MM.1S (cell line): ENCODE measurements at regions not wholly inside any gene's neighbourhood (a gene's known extent, or its start where the extent isn't known, plus 50 kb on each side); places are given as distances from the start of the nearest gene placed in this dataset.

Experiments used
- DNase-seq: peaks from one replicate; pipeline ENCODE4 v3.0.0-alpha.2; 2015
- H2AFZ ChIP-seq: fragments of 300-600 bp; sonication (generic); 2 replicates; pipeline ENCODE4 v1.6.0; 2016; ENCODE audit warnings: antibody characterized with exemption, low read length
- H3F3A ChIP-seq: fragments of 300-600 bp; sonication (generic); 2 replicates; pipeline ENCODE4 v1.6.1; 2016; ENCODE audit warnings: mild to moderate bottlenecking, antibody characterized with exemption, low read length, moderate library complexity, mixed read lengths; ENCODE audit not compliant: insufficient read depth
- H3K27ac ChIP-seq: fragments of 300-600 bp; sonication (generic); 2 replicates; pipeline ENCODE4 v1.5.1; 2016; ENCODE audit warnings: mild to moderate bottlenecking, low read length
- H3K27me3 ChIP-seq: fragments of 300-600 bp; sonication (generic); replicated peaks from 2 replicates; pipeline ENCODE4 v1.6.0; 2016; ENCODE audit warnings: low read length; ENCODE audit not compliant: insufficient read depth
- H3K36me3 ChIP-seq: fragments of 300-600 bp; sonication (generic); replicated peaks from 2 replicates; pipeline ENCODE4 v1.6.1; 2016; ENCODE audit warnings: mild to moderate bottlenecking, low read length, mixed read lengths; ENCODE audit not compliant: insufficient read depth
- H3K4me1 ChIP-seq: fragments of 300-600 bp; sonication (generic); 2 replicates; pipeline ENCODE4 v1.6.1; 2016; ENCODE audit warnings: low read length, mixed read lengths
- H3K4me2 ChIP-seq: fragments of 300-600 bp; sonication (generic); 2 replicates; pipeline ENCODE4 v1.6.0; 2016; ENCODE audit warnings: low read depth, low read length
- H3K4me3 ChIP-seq: fragments of 300-600 bp; sonication (generic); 2 replicates; pipeline ENCODE4 v1.5.1; 2016; ENCODE audit warnings: low read length, mixed read lengths
- H3K79me2 ChIP-seq: fragments of 300-600 bp; sonication (generic); 2 replicates; pipeline ENCODE4 v1.6.1; 2016; ENCODE audit warnings: mixed run types, low read length, mixed read lengths
- H3K9ac ChIP-seq: fragments of 300-600 bp; sonication (generic); 2 replicates; pipeline ENCODE4 v1.6.1; 2016; ENCODE audit warnings: low read length, mixed read lengths
- H3K9me2 ChIP-seq: fragments of 300-600 bp; sonication (generic); replicated peaks from 2 replicates; pipeline ENCODE4 v1.6.1; 2016; ENCODE audit warnings: mild to moderate bottlenecking, low read length, mixed read lengths; ENCODE audit not compliant: insufficient read depth
- H3K9me3 ChIP-seq: fragments of 300-600 bp; sonication (generic); replicated peaks from 2 replicates; pipeline ENCODE4 v1.6.1; 2016; ENCODE audit warnings: mild to moderate bottlenecking, low read length, mixed read lengths; ENCODE audit not compliant: insufficient read depth
- H4K20me1 ChIP-seq: fragments of 300-600 bp; sonication (generic); 2 replicates; pipeline ENCODE4 v1.6.1; 2016; ENCODE audit warnings: mild to moderate bottlenecking, low read length, moderate library complexity, mixed read lengths; ENCODE audit not compliant: insufficient read depth
- CTCF ChIP-seq: fragments of 300-600 bp; sonication (generic); IDR thresholded peaks from 2 replicates; pipeline ENCODE4 v1.5.1; 2016; ENCODE audit warnings: antibody characterized with exemption, low read length, mixed read lengths
- EZH2 ChIP-seq: fragments of 300-600 bp; sonication (generic); optimal IDR thresholded peaks from 2 replicates; pipeline ENCODE3; 2017; ENCODE audit warnings: low read depth, mild to moderate bottlenecking, antibody characterized with exemption, low read length, mixed read lengths
- EZH2phosphoT487 ChIP-seq: fragments of 300-600 bp; sonication (generic); IDR thresholded peaks from 2 replicates; pipeline ENCODE4 v1.6.1; 2018; ENCODE audit warnings: antibody characterized with exemption, low read length

DNA sequence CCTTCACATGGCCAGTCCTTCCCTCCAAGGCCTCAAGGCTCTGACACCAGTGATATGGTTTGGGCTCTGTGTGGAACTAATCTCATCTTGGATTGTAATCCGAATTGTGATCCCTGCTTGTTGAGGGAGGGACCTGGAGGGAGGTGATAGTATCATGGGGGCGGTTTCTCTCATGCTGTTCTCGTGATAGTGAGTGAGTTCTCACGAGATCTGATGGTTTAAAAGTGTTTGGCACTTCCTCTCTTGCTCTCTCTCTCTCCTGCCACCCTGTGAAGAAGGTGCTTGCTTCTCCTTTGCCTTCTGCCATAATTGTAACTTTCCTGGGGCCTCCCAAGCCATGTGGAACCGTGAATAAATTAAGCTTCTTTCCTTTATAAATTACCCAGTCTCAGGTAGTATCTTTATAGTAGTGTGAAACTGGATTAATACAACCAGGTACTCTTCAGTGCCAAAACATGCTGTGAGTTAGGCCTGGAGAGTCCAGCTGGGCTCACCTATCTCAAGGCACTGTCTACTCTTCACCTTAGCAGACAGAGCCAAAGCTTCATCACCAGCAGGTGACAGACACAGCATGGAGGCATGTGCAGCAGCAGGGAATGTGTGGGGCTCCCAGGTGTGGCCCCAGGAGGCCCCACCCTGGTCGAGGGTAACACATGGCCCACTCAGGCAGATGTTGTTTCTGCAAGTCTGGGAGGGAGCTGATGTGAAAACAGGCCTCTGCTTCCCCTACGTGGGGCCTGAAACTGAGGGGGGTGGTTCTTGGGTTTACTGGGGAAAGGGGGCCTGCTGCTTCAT is 97.5 kb upstream of the CDYL start:
- Histone ChIP-seq H3K27me3 (no peaks in the 10 kb centered on the region), H2AFZ (no peak overlapping the region)
- DNase-seq, result no peak

GRCh38 chr6:4677751-4678065 is 98.5 kb upstream of the CDYL start:
- Histone ChIP-seq H3K9me3 (no peaks in the 10 kb centered on the region), H2AFZ (no peak overlapping the region), H3K27me3 (no peaks in the 10 kb centered on the region), H3K79me2 (no peaks in the 10 kb centered on the region), H3K4me1 (no peaks in the 10 kb centered on the region), H3K36me3 (no peaks in the 10 kb centered on the region), H3K9ac (no peak overlapping the region), H3K27ac (no peak overlapping the region), H4K20me1 (no peaks in the 10 kb centered on the region), H3F3A (no peaks in the 10 kb centered on the region), H3K4me3 (no peak overlapping the region), H3K4me2 (no peak overlapping the region), H3K9me2 (no peaks in the 10 kb centered on the region)
- TF ChIP-seq CTCF, result no peak
- no peak for TF ChIP-seq EZH2phosphoT487
- TF ChIP-seq EZH2, result no peak
- no peak for DNase-seq

More for the DNA sequence above, 97.5 kb upstream of the CDYL start:
- no peaks in the 10 kb centered on the region for H3K79me2 ChIP-seq
- no peaks in the 10 kb centered on the region for H4K20me1 ChIP-seq
- no peaks in the 10 kb centered on the region for H3K9me2 ChIP-seq
- H3K9ac ChIP-seq, result no peak overlapping the region
- no peaks in the 10 kb centered on the region for H3K9me3 ChIP-seq
- H3K4me1 ChIP-seq, result no peaks in the 10 kb centered on the region
- H3K27ac ChIP-seq, result no peak overlapping the region
- H3K4me3 ChIP-seq, result no peak overlapping the region
- H3K36me3 ChIP-seq, result no peaks in the 10 kb centered on the region
- TF ChIP-seq EZH2phosphoT487 (no peak), EZH2 (no peak), CTCF (no peak)
- no peaks in the 10 kb centered on the region for H3F3A ChIP-seq
- H3K4me2 ChIP-seq, result no peak overlapping the region

DNA sequence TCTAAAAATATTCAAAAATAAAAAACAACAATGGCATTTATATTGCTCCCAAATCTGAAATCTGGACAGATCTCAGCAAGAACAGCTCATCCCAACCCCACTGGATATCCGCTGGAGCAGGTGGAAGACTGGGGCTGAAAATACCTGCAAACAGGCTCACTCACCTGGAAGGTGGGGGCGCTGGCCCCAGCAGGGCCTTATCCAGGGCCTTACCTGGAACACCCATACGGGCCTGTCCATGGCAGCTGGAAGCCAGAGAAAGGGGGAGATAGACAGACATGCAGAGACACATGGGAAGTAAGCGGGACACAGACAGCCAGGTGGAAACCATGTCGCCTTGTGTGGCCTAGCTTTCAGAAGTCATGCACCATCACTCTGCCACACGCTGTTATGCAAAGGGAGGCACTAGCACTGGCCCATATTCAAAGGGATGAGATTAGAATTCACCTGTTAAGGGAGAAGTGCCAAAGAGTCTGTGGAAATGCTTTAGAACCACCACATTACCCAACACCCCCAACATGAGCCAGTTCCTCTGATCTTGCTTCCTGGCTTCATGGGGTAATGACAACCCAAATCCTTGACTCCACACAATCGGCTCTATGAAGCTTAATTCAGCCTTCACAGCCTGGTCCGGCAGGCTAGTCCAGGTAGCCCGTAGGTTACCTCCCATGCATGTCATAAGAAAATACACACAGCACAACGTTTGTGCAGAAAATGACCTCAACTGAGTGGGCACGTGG is 99.0 kb upstream of the CDYL start:
- no peak overlapping the region for H3K27ac ChIP-seq
- no peaks in the 10 kb centered on the region for H3K9me3 ChIP-seq
- H3K4me2 ChIP-seq, result no peak overlapping the region
- H3K27me3 ChIP-seq, result no peaks in the 10 kb centered on the region
- H2AFZ ChIP-seq, result no peak overlapping the region
- no peak for TF ChIP-seq EZH2phosphoT487
- TF ChIP-seq CTCF, result no peak
- TF ChIP-seq EZH2, result no peak
- no peaks in the 10 kb centered on the region for H3K9me2 ChIP-seq
- no peaks in the 10 kb centered on the region for H4K20me1 ChIP-seq
- DNase-seq, result no peak
- H3F3A ChIP-seq, result no peaks in the 10 kb centered on the region
- H3K36me3 ChIP-seq, result no peaks in the 10 kb centered on the region
- H3K9ac ChIP-seq, result no peak overlapping the region
- H3K79me2 ChIP-seq, result no peaks in the 10 kb centered on the region
- H3K4me3 ChIP-seq, result no peak overlapping the region
- H3K4me1 ChIP-seq, result no peaks in the 10 kb centered on the region
